ENCODE measurements at regions not wholly inside any gene's neighbourhood (a gene's known extent, or its start where the extent isn't known, plus 50 kb on each side); places are given as distances from the start of the nearest gene placed in this dataset.

- DNase-seq = no peak
Measured at GRCh38 chr13:44293374-44293773, 80.2 kb upstream of the SERP2 start.

GRCh38 chr13:44293908-44294735, 79.5 kb upstream of the SERP2 start:
- DNase-seq = no peak

GRCh38 chr13:44294876-44295275, 78.7 kb upstream of the SERP2 start:
- DNase-seq = no peak

- no peak for DNase-seq
Measured at GRCh38 chr13:44296856-44297255, 76.8 kb upstream of the SERP2 start.

GRCh38 chr13:44298314-44298713, 75.3 kb upstream of the SERP2 start:
- DNase-seq = no peak

GRCh38 chr13:44299152-44299943, 74.3 kb upstream of the SERP2 start:
- no peak for DNase-seq

GRCh38 chr13:44300895-44301638, 72.6 kb upstream of the SERP2 start:
- no peak for DNase-seq

GRCh38 chr13:44301639-44302015, 72.0 kb upstream of the SERP2 start:
- no peak for DNase-seq

GRCh38 chr13:44302233-44302632, 71.4 kb upstream of the SERP2 start:
- no peak for DNase-seq

GRCh38 chr13:44302940-44303575, 70.6 kb upstream of the SERP2 start:
- no peak for DNase-seq

GRCh38 chr13:44303681-44304432, 69.8 kb upstream of the SERP2 start:
- DNase-seq = no peak

- DNase-seq = no peak
Measured at GRCh38 chr13:44304433-44304725, 69.2 kb upstream of the SERP2 start.

GRCh38 chr13:44305286-44305685, 68.3 kb upstream of the SERP2 start:
- no peak for DNase-seq

GRCh38 chr13:44305917-44306370, 67.7 kb upstream of the SERP2 start:
- no peak for DNase-seq

- DNase-seq = no peak
Measured at GRCh38 chr13:44306371-44307192, 67.0 kb upstream of the SERP2 start.

GRCh38 chr13:44307255-44307654, 66.4 kb upstream of the SERP2 start:
- DNase-seq = no peak

- DNase-seq = no peak
Measured at GRCh38 chr13:44307844-44308243, 65.8 kb upstream of the SERP2 start.

GRCh38 chr13:44308352-44308751, 65.3 kb upstream of the SERP2 start:
- no peak for DNase-seq

- no peak for DNase-seq
Measured at GRCh38 chr13:44309794-44310757, 63.5 kb upstream of the SERP2 start.
